ENCODE measurements at regions not wholly inside any gene's neighbourhood (a gene's known extent, or its start where the extent isn't known, plus 50 kb on each side); places are given as distances from the start of the nearest gene placed in this dataset.

GRCh38 chr16:55017321-55017720 is 86.7 kb downstream of the IRX5 start:
- Histone ChIP-seq H3K27me3 (ENCODE audit: control insufficient read depth in 2 of 2, insufficient read depth in 2 of 2, low read length in 2 of 2) (no peaks in the 10 kb centered on the region), H3K9me1 (replicated peaks; ENCODE audit: control insufficient read depth, extremely low read depth, insufficient read depth, low read length) (no peaks in the 10 kb centered on the region), H2AFZ (ENCODE audit: low read depth, low read length) (no peak overlapping the region), H4K20me1 (replicated peaks; ENCODE audit: control insufficient read depth, extremely low read depth, insufficient read depth, low read length) (no peaks in the 10 kb centered on the region), H3K4me1 (ENCODE audit: control insufficient read depth, extremely low read depth, insufficient read depth, low read length) (no peaks in the 10 kb centered on the region), H3K9ac (replicated peaks; ENCODE audit: extremely low read depth, insufficient read depth, low read length) (no peak overlapping the region), H3K79me2 (ENCODE audit: control insufficient read depth, insufficient read depth, low read length) (no peaks in the 10 kb centered on the region), H3K36me3 (ENCODE audit: control insufficient read depth in 2 of 2, extremely low read depth in 1 of 2, insufficient read depth in 2 of 2, low read length in 2 of 2) (no peaks in the 10 kb centered on the region), H3K27ac (ENCODE audit: insufficient read depth, low read depth, low read length) (no peak overlapping the region), H3K9me3 (replicated peaks; ENCODE audit: control insufficient read depth, insufficient read depth, low read length) (no peaks in the 10 kb centered on the region), H3K4me2 (ENCODE audit: insufficient read depth, low read length) (no peak overlapping the region), H3K4me3 (replicated peaks in 1 of 3; ENCODE audit: insufficient read depth in 1 of 3, low read depth in 1 of 3, low read length in 3 of 3) (no peak overlapping the region)
- no peak for FAIRE-seq
- intact Hi-C loops (cut with micrococcal nuclease) (no loop called here), dilution Hi-C loops (cut with MboI; ENCODE audit: extremely low pct_ligation_motif_present, low sequenced_read_pairs) (no loop called here)
- DNase-seq (ENCODE audit: low read depth, low spot score), result no peak
- POLR2A ChIA-PET, result no interaction called here
- CTCF ChIA-PET, result no interaction called here
- no TSS peak for BruUV-seq (replicated peaks)
- TF ChIP-seq, protein P1, sequence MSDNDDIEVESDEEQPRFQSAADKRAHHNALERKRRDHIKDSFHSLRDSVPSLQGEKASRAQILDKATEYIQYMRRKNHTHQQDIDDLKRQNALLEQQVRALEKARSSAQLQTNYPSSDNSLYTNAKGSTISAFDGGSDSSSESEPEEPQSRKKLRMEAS (IDR thresholded peaks at IDR 0.05; ENCODE audit: insufficient read depth, insufficient read length), result no peak
- TF ChIP-seq POLR2AphosphoS5 (IDR thresholded peaks at IDR 0.05; ENCODE audit: insufficient read depth, low read depth, low read length) (no peak), GATA2 (IDR thresholded peaks at IDR 0.05; ENCODE audit: insufficient read depth, insufficient read length, low read depth, low read length) (no peak), POLR2A (IDR thresholded peaks at IDR 0.05; ENCODE audit: low read depth, low read length) (no peak), JUN (IDR thresholded peaks at IDR 0.05; ENCODE audit: borderline replicate concordance, insufficient read depth, insufficient read length, low read depth) (no peak), EZH2 (IDR thresholded peaks at IDR 0.05; ENCODE audit: borderline replicate concordance, low read depth, low read length, severe bottlenecking) (no peak), MYC (IDR thresholded peaks at IDR 0.05; ENCODE audit: low read depth, low read length) (no peak), FOS (IDR thresholded peaks at IDR 0.05; ENCODE audit: borderline replicate concordance, insufficient read depth, low read length) (no peak), CTCF (IDR thresholded peaks at IDR 0.05; ENCODE audit: extremely low read depth in 1 of 2, insufficient read depth in 1 of 2, low read depth in 1 of 2, low read length in 2 of 2) (no peak)

All from endothelial cell of umbilical vein (primary cell).